HepG2 (cell line): ENCODE measurements at regions not wholly inside any gene's neighbourhood (a gene's known extent, or its start where the extent isn't known, plus 50 kb on each side); places are given as distances from the start of the nearest gene placed in this dataset.

Source experiments
- ATAC-seq: fragments of 200-7000 bp; cut with Tn5 transposase; 3 replicates; pipeline ENCODE4 v1.9.1; 2020; ENCODE audit warnings: mild to moderate bottlenecking, moderate library complexity
- BruUV-seq: library from RNA; stranded (reverse); fragments of 400-500 nt; replicated peaks from 2 replicates; lab custom pipeline; 2021; lab: Mats Ljungman, UMichigan
- CTCF ChIA-PET: fragments of 300-600 bp; formaldehyde crosslinking; extraction: SDS; loops from one replicate; lab custom pipeline; 2021; ENCODE audit warnings: low total read pairs, inconsistent platforms, low intra/inter-chr PET ratio; lab: Yijun Ruan, JAX
- POLR2A ChIA-PET: fragments of 350-600 bp; sonication (Branson Sonifier 250); formaldehyde crosslinking; loops from one replicate; lab custom pipeline; 2020; ENCODE audit warnings: antibody characterized with exemption, inconsistent platforms; lab: Yijun Ruan, JAX
- DNase-seq: peaks from one replicate; pipeline ENCODE4 v3.0.0-alpha.2; 2015; ENCODE audit warnings: low spot score
- FAIRE-seq: peaks from 3 replicates; lab custom pipeline; 2011; peaks lifted over from hg19 to GRCh38; lab: Jason Lieb, UNC
- H2AFZ ChIP-seq: one replicate; pipeline ENCODE4 v1.6.1; 2011; ENCODE audit warnings: low read length, inconsistent platforms
- H3K27ac ChIP-seq: fragments of 300-600 bp; 3 replicates; pipeline ENCODE4 v1.8.0; 2011; ENCODE audit warnings: mixed run types, mild to moderate bottlenecking, mixed read lengths, low read length, inconsistent platforms; ENCODE audit not compliant: insufficient read depth; ENCODE audit errors: extremely low read length
- H3K27me3 ChIP-seq, 2 experiments: fragments of 200-600 bp in 1 of 2; 2 replicates in 1 of 2; 3 replicates in 1 of 2; pipeline versions ENCODE4 v1.6.0 to v1.8.0; 2011; ENCODE audit warnings: low read length in 2 of 2, mild to moderate bottlenecking in 2 of 2, moderate library complexity in 2 of 2, inconsistent platforms in 1 of 2; ENCODE audit not compliant: insufficient read depth in 2 of 2, control insufficient read depth in 1 of 2
- H3K36me3 ChIP-seq, 2 experiments: fragments of 200-600 bp in 1 of 2; replicated peaks in 1 of 2; 2 replicates in 1 of 2; 3 replicates in 1 of 2; pipeline versions ENCODE4 v1.5.1 to v1.8.0; 2011; ENCODE audit warnings: low read length in 2 of 2, inconsistent platforms in 1 of 2; ENCODE audit not compliant: insufficient read depth in 2 of 2, control insufficient read depth in 1 of 2
- H3K4me1 ChIP-seq: 2 replicates; pipeline ENCODE4 v1.5.1; 2012; ENCODE audit warnings: low read length, inconsistent platforms; ENCODE audit not compliant: insufficient read depth
- H3K4me2 ChIP-seq: 2 replicates; pipeline ENCODE4 v1.6.0; 2011; ENCODE audit warnings: low read depth, low read length, inconsistent platforms
- H3K4me3 ChIP-seq, 3 experiments: fragments of 200-600 bp in 1 of 3; sonication (generic), shearing (Covaris generic) in 1 of 3; replicated peaks in 1 of 3; 2 replicates each; pipeline ENCODE4 v1.5.1; 2011 to 2016; ENCODE audit warnings: low read length in 3 of 3, inconsistent platforms in 2 of 3, low read depth in 2 of 3, mild to moderate bottlenecking in 2 of 3, control low read depth in 1 of 3, mixed read lengths in 1 of 3; ENCODE audit not compliant: insufficient read depth in 1 of 3
- H3K79me2 ChIP-seq: one replicate; pipeline ENCODE4 v1.6.1; 2011; ENCODE audit warnings: low read length, inconsistent platforms; ENCODE audit not compliant: insufficient read depth
- H3K9ac ChIP-seq: 2 replicates; pipeline ENCODE4 v1.6.0; 2011; ENCODE audit warnings: mild to moderate bottlenecking, low read depth, low read length, inconsistent platforms; ENCODE audit not compliant: insufficient read depth
- H3K9me3 ChIP-seq: 2 replicates; pipeline ENCODE4 v1.5.1; 2012; ENCODE audit warnings: mild to moderate bottlenecking, low read length
- H4K20me1 ChIP-seq: 2 replicates; pipeline ENCODE4 v1.6.0; 2011; ENCODE audit warnings: inconsistent platforms, mild to moderate bottlenecking, low read length, moderate library complexity; ENCODE audit not compliant: insufficient read depth
- FOSL2 ChIP-seq: sonication (generic); formaldehyde crosslinking; IDR thresholded peaks from 2 replicates; pipeline ENCODE4 v1.4.0; 2020; ENCODE audit warnings: missing genetic modification reagents
- HES4 ChIP-seq: sonication (generic); formaldehyde crosslinking; IDR thresholded peaks from 2 replicates; pipeline ENCODE4 v1.9.0; 2021; ENCODE audit warnings: mild to moderate bottlenecking, missing genetic modification reagents, borderline replicate concordance
- POGZ ChIP-seq: sonication (generic); formaldehyde crosslinking; IDR thresholded peaks from 2 replicates; pipeline ENCODE4 v1.4.0; 2020; ENCODE audit warnings: mild to moderate bottlenecking, missing genetic modification reagents
- POLR2AphosphoS2 ChIP-seq: IDR thresholded peaks from 2 replicates; pipeline ENCODE4 v1.6.1; 2011; ENCODE audit warnings: low read depth, low read length, improper control_type of control experiment
- STAT6 ChIP-seq: sonication (generic); formaldehyde crosslinking; IDR thresholded peaks from 2 replicates; pipeline ENCODE4 v1.4.0; 2020; ENCODE audit warnings: missing genetic modification reagents, mild to moderate bottlenecking, borderline replicate concordance
- ZNF292 ChIP-seq: sonication (generic); formaldehyde crosslinking; IDR thresholded peaks from 2 replicates; pipeline ENCODE4 v1.8.1; 2022; ENCODE audit warnings: mild to moderate bottlenecking, low read depth, missing genetic modification reagents, borderline replicate concordance
- WGBS: methylation state at CpG from one replicate; pipeline ENCODE4 v1.1.6; 2017; ENCODE audit warnings: low lambda C conversion rate; 5-methylcytosine and 5-hydroxymethylcytosine counted together
- in situ Hi-C: cut with HindIII; loops from 2 replicates; pipeline ENCODE4 v1.10.0; 2017; ENCODE audit warnings: low pct_unique_long_range_greater_than_20kb; ENCODE audit not compliant: extremely low pct_ligation_motif_present
- intact Hi-C: fragments of 100-400 bp; cut with micrococcal nuclease; formaldehyde crosslinking; loops from one replicate; pipeline ENCODE4 v1.10.0; 2022; ENCODE audit not compliant: unreplicated experiment
- TF ChIP-seq, protein P1 (sequence below): sonication (generic); formaldehyde crosslinking; IDR thresholded peaks from 2 replicates; pipeline ENCODE4 v1.5.0; 2020; ENCODE audit warnings: missing genetic modification reagents, mild to moderate bottlenecking, borderline replicate concordance

DNA sequence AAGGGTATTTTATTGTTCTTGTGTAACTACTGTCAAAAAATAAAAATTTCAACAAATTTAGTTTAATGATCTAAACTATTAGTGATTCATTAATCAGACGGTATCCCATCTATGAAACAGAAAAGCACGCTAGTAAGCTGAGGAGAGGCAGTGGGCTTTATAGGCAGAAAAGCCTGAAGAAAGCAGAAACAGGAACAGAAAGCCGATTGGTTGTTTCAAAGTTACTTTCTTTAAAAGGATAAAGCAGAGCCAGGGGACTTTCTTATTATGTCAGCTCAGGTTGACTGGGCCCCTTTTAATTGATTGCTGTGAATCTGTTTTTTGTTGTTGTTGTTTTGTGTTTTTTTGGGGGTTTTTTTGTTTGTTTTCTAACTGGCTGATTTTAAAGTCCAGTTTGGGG, 105.5 kb downstream of the TES start (continued):
- TF ChIP-seq STAT6 (CRISPR knock-in tag) = no peak
- TF ChIP-seq HES4 (CRISPR knock-in tag) = no peak
- TF ChIP-seq POLR2AphosphoS2 = no peak
- no peak for TF ChIP-seq ZNF292
- no peak for TF ChIP-seq POGZ (CRISPR knock-in tag)

DNA sequence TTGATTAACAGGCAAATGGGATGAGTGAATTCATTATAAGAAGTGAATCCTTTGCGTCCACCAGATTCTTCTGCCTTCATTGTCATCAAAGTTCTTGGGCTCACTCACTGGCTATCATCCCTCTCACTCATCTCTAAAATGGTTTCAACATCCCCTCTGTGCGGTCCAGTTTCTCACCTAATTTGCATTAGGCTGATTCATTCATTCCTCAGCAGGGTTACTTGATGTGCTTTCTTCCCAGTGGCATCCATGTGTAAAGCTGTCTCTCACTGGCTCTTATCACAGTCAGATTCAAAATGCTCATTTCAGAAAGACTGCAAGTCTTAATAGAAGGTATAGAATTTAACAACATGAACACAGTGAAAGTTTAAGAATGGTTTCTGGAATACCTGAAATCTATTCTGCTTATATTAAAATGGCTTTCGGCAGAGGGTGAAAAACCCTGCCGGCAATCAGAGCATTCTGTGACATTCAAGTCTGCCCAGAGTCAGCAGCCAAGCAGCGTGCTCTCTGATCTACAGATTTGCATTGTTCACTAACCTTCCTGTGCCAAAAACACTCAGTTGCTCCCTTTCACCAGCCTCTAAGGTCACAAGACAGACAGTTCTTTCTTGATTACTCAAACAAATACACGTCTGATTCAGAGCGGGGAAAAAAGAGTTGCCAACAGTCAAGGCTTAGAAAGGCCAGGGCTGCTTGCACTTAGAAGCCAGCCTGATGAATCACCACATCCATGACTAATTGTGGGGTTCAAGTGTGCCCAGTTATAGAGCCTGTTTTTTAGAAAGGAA, 106.7 kb downstream of the TES start:
- in situ Hi-C loops = no loop called here
- no peak for FAIRE-seq
- intact Hi-C loops = no loop called here

More for the DNA sequence above, 106.7 kb downstream of the TES start:
- Histone ChIP-seq H3K27me3 (peaks cover 0 to 3% of the 10 kb centered on the region in 2 experiments; a peak in 1 of 5 replicates), H3K4me1 (no peaks in the 10 kb centered on the region), H4K20me1 (no peaks in the 10 kb centered on the region), H3K4me3 (no peak overlapping the region), H3K27ac (no peak overlapping the region), H3K79me2 (no peaks in the 10 kb centered on the region), H3K36me3 (no peaks in the 10 kb centered on the region), H2AFZ (no peak overlapping the region), H3K9ac (no peak overlapping the region), H3K4me2 (no peak overlapping the region), H3K9me3 (no peaks in the 10 kb centered on the region)
- 16% methylated on average over 7 of the region's 7 CpGs for WGBS
- CTCF ChIA-PET = no interaction called here
- BruUV-seq = no TSS peak
- peak; percentile 54 for DNase-seq
- ATAC-seq = peak; percentile 22; the same call in 1 of the 3 replicates
- POLR2A ChIA-PET = no interaction called here
- TF ChIP-seq FOSL2 = peak; percentile 48
- TF ChIP-seq, protein P1, sequence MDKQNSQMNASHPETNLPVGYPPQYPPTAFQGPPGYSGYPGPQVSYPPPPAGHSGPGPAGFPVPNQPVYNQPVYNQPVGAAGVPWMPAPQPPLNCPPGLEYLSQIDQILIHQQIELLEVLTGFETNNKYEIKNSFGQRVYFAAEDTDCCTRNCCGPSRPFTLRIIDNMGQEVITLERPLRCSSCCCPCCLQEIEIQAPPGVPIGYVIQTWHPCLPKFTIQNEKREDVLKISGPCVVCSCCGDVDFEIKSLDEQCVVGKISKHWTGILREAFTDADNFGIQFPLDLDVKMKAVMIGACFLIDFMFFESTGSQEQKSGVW (CRISPR knock-in tag) = no peak
